ENCODE measurements at regions not wholly inside any gene's neighbourhood (a gene's known extent, or its start where the extent isn't known, plus 50 kb on each side); places are given as distances from the start of the nearest gene placed in this dataset.

GRCh38 chr4:103499094-103499493, 220.7 kb downstream of the TACR3 start:
- Histone ChIP-seq H2AFZ (ENCODE audit: low read length) (peak overlapping the region; percentile 6), H3K9ac (ENCODE audit: low read depth, low read length, poor library complexity) (no peak overlapping the region), H2BK120ac (ENCODE audit: low read depth, low read length) (no peak overlapping the region), H2BK15ac (ENCODE audit: low read length) (no peak overlapping the region), H3K14ac (ENCODE audit: low read length) (no peak overlapping the region), H3K27ac (replicated peaks; ENCODE audit: low read length) (no peak overlapping the region), H3K9me3 (replicated peaks in 1 of 2; ENCODE audit: control insufficient read depth in 2 of 2, insufficient read depth in 1 of 2, low read depth in 1 of 2, low read length in 2 of 2) (no peaks in the 10 kb centered on the region), H3K4ac (ENCODE audit: low read length) (no peak overlapping the region), H3K79me1 (ENCODE audit: low read depth, low read length) (no peaks in the 10 kb centered on the region), H3K4me2 (ENCODE audit: insufficient read depth, low read length, poor library complexity, severe bottlenecking) (no peak overlapping the region), H2AK5ac (ENCODE audit: low read depth, low read length) (no peak overlapping the region), H3K36me3 (replicated peaks in 1 of 2; ENCODE audit: control insufficient read depth in 2 of 2, insufficient read depth in 2 of 2, low read length in 2 of 2) (no peaks in the 10 kb centered on the region), H4K8ac (ENCODE audit: low read depth, low read length) (no peak overlapping the region), H4K91ac (ENCODE audit: low read depth, low read length, poor library complexity) (no peak overlapping the region), H3K23ac (ENCODE audit: low read depth, low read length, poor library complexity) (no peak overlapping the region), H3K18ac (ENCODE audit: low read length) (no peak overlapping the region), H3K4me3 (ENCODE audit: low read length in 2 of 2) (no peak overlapping the region), H3K4me1 (ENCODE audit: control insufficient read depth in 2 of 2, insufficient read depth in 1 of 2, low read depth in 1 of 2, low read length in 2 of 2) (no peaks in the 10 kb centered on the region), H2BK5ac (ENCODE audit: low read length) (no peak overlapping the region), H2BK12ac (ENCODE audit: low read length) (no peak overlapping the region), H3K27me3 (ENCODE audit: control insufficient read depth in 3 of 3, insufficient read depth in 3 of 3, low read depth in 1 of 3, low read length in 3 of 3) (peaks cover 0 to 3% (median 0%) of the 10 kb centered on the region in 3 experiments)
- DNase-seq (ENCODE audit: low spot score): no peak
- no CpG with 5 or more reads among the region's 2 CpGs for WGBS, 2 donors (ENCODE audit: extremely low coverage in 2 of 2, insufficient read length in 2 of 2, insufficient replicate concordance in 1 of 2)

- H4K91ac ChIP-seq (ENCODE audit: low read depth, low read length, poor library complexity): no peak overlapping the region
- H3K79me1 ChIP-seq (ENCODE audit: low read depth, low read length): no peaks in the 10 kb centered on the region
- no peak overlapping the region for H2BK15ac ChIP-seq (ENCODE audit: low read length)
- H3K36me3 ChIP-seq (replicated peaks in 1 of 2; ENCODE audit: control insufficient read depth in 2 of 2, insufficient read depth in 2 of 2, low read length in 2 of 2): no peaks in the 10 kb centered on the region
- H3K27me3 ChIP-seq (ENCODE audit: control insufficient read depth in 3 of 3, insufficient read depth in 3 of 3, low read depth in 1 of 3, low read length in 3 of 3): peaks cover 0 to 3% (median 0%) of the 10 kb centered on the region in 3 experiments
- no peak overlapping the region for H2BK5ac ChIP-seq (ENCODE audit: low read length)
- H2BK120ac ChIP-seq (ENCODE audit: low read depth, low read length): no peak overlapping the region
- H3K9me3 ChIP-seq (replicated peaks in 1 of 2; ENCODE audit: control insufficient read depth in 2 of 2, insufficient read depth in 1 of 2, low read depth in 1 of 2, low read length in 2 of 2): no peaks in the 10 kb centered on the region
- no peak overlapping the region for H3K4me2 ChIP-seq (ENCODE audit: insufficient read depth, low read length, poor library complexity, severe bottlenecking)
- H4K8ac ChIP-seq (ENCODE audit: low read depth, low read length): no peak overlapping the region
- H3K14ac ChIP-seq (ENCODE audit: low read length): no peak overlapping the region
- no peak overlapping the region for H2BK12ac ChIP-seq (ENCODE audit: low read length)
- no peak overlapping the region for H3K4me3 ChIP-seq (ENCODE audit: low read length in 2 of 2)
- no peak overlapping the region for H3K9ac ChIP-seq (ENCODE audit: low read depth, low read length, poor library complexity)
- H3K23ac ChIP-seq (ENCODE audit: low read depth, low read length, poor library complexity): no peak overlapping the region
- peak overlapping the region; percentile 6 for H2AFZ ChIP-seq (ENCODE audit: low read length)
- no peak for DNase-seq (ENCODE audit: low spot score)
- H3K18ac ChIP-seq (ENCODE audit: low read length): no peak overlapping the region
- H3K4me1 ChIP-seq (ENCODE audit: control insufficient read depth in 2 of 2, insufficient read depth in 1 of 2, low read depth in 1 of 2, low read length in 2 of 2): no peaks in the 10 kb centered on the region
- no peak overlapping the region for H2AK5ac ChIP-seq (ENCODE audit: low read depth, low read length)
- no peak overlapping the region for H3K4ac ChIP-seq (ENCODE audit: low read length)
- WGBS, 2 donors (ENCODE audit: extremely low coverage in 2 of 2, insufficient read length in 2 of 2, insufficient replicate concordance in 1 of 2): no CpG with 5 or more reads among the region's 8 CpGs
- H3K27ac ChIP-seq (replicated peaks; ENCODE audit: low read length): no peak overlapping the region
Measured at GRCh38 chr4:103498161-103499070, 221.4 kb downstream of the TACR3 start.

GRCh38 chr4:103497692-103498091, 222.1 kb downstream of the TACR3 start:
- Histone ChIP-seq H3K27ac (replicated peaks; ENCODE audit: low read length) (no peak overlapping the region), H3K79me1 (ENCODE audit: low read depth, low read length) (no peaks in the 10 kb centered on the region), H3K9ac (ENCODE audit: low read depth, low read length, poor library complexity) (no peak overlapping the region), H3K4me3 (ENCODE audit: low read length in 2 of 2) (no peak overlapping the region), H3K23ac (ENCODE audit: low read depth, low read length, poor library complexity) (no peak overlapping the region), H2BK12ac (ENCODE audit: low read length) (no peak overlapping the region), H2AK5ac (ENCODE audit: low read depth, low read length) (no peak overlapping the region), H3K18ac (ENCODE audit: low read length) (no peak overlapping the region), H3K36me3 (replicated peaks in 1 of 2; ENCODE audit: control insufficient read depth in 2 of 2, insufficient read depth in 2 of 2, low read length in 2 of 2) (no peaks in the 10 kb centered on the region), H3K27me3 (ENCODE audit: control insufficient read depth in 3 of 3, insufficient read depth in 3 of 3, low read depth in 1 of 3, low read length in 3 of 3) (peaks cover 0 to 3% (median 0%) of the 10 kb centered on the region in 3 experiments), H3K4me1 (ENCODE audit: control insufficient read depth in 2 of 2, insufficient read depth in 1 of 2, low read depth in 1 of 2, low read length in 2 of 2) (no peaks in the 10 kb centered on the region), H3K4me2 (ENCODE audit: insufficient read depth, low read length, poor library complexity, severe bottlenecking) (no peak overlapping the region), H3K14ac (ENCODE audit: low read length) (no peak overlapping the region), H4K91ac (ENCODE audit: low read depth, low read length, poor library complexity) (no peak overlapping the region), H2BK15ac (ENCODE audit: low read length) (no peak overlapping the region), H2BK120ac (ENCODE audit: low read depth, low read length) (no peak overlapping the region), H3K4ac (ENCODE audit: low read length) (no peak overlapping the region), H3K9me3 (replicated peaks in 1 of 2; ENCODE audit: control insufficient read depth in 2 of 2, insufficient read depth in 1 of 2, low read depth in 1 of 2, low read length in 2 of 2) (no peaks in the 10 kb centered on the region), H2BK5ac (ENCODE audit: low read length) (no peak overlapping the region), H2AFZ (ENCODE audit: low read length) (no peak overlapping the region), H4K8ac (ENCODE audit: low read depth, low read length) (no peak overlapping the region)
- no peak for DNase-seq (ENCODE audit: low spot score)
- WGBS, 2 donors (ENCODE audit: extremely low coverage in 2 of 2, insufficient read length in 2 of 2, insufficient replicate concordance in 1 of 2): no CpG with 5 or more reads among the region's 1 CpG

- Histone ChIP-seq H2BK120ac (ENCODE audit: low read depth, low read length) (no peak overlapping the region), H4K91ac (ENCODE audit: low read depth, low read length, poor library complexity) (no peak overlapping the region), H3K79me1 (ENCODE audit: low read depth, low read length) (no peaks in the 10 kb centered on the region), H2BK12ac (ENCODE audit: low read length) (no peak overlapping the region), H3K9me3 (replicated peaks in 1 of 2; ENCODE audit: control insufficient read depth in 2 of 2, insufficient read depth in 1 of 2, low read depth in 1 of 2, low read length in 2 of 2) (no peaks in the 10 kb centered on the region), H3K36me3 (replicated peaks in 1 of 2; ENCODE audit: control insufficient read depth in 2 of 2, insufficient read depth in 2 of 2, low read length in 2 of 2) (no peaks in the 10 kb centered on the region), H4K8ac (ENCODE audit: low read depth, low read length) (no peak overlapping the region), H3K23ac (ENCODE audit: low read depth, low read length, poor library complexity) (no peak overlapping the region), H2BK15ac (ENCODE audit: low read length) (no peak overlapping the region), H3K4ac (ENCODE audit: low read length) (no peak overlapping the region), H3K4me1 (ENCODE audit: control insufficient read depth in 2 of 2, insufficient read depth in 1 of 2, low read depth in 1 of 2, low read length in 2 of 2) (no peaks in the 10 kb centered on the region), H3K9ac (ENCODE audit: low read depth, low read length, poor library complexity) (no peak overlapping the region), H2BK5ac (ENCODE audit: low read length) (no peak overlapping the region), H3K27me3 (ENCODE audit: control insufficient read depth in 3 of 3, insufficient read depth in 3 of 3, low read depth in 1 of 3, low read length in 3 of 3) (peaks cover 0 to 3% (median 0%) of the 10 kb centered on the region in 3 experiments), H3K14ac (ENCODE audit: low read length) (no peak overlapping the region), H3K27ac (replicated peaks; ENCODE audit: low read length) (no peak overlapping the region), H3K4me3 (ENCODE audit: low read length in 2 of 2) (no peak overlapping the region), H3K18ac (ENCODE audit: low read length) (no peak overlapping the region), H2AK5ac (ENCODE audit: low read depth, low read length) (no peak overlapping the region), H3K4me2 (ENCODE audit: insufficient read depth, low read length, poor library complexity, severe bottlenecking) (no peak overlapping the region), H2AFZ (ENCODE audit: low read length) (no peak overlapping the region)
- WGBS, 2 donors (ENCODE audit: extremely low coverage in 2 of 2, insufficient read length in 2 of 2, insufficient replicate concordance in 1 of 2): no CpG with 5 or more reads among the region's 5 CpGs
- no peak for DNase-seq (ENCODE audit: low spot score)
Measured at GRCh38 chr4:103496800-103497199, 223.0 kb downstream of the TACR3 start.
